ENCODE measurements at regions not wholly inside any gene's neighbourhood (a gene's known extent, or its start where the extent isn't known, plus 50 kb on each side); places are given as distances from the start of the nearest gene placed in this dataset.
"Not testable (repeated sequence)": the region's sequence is repeated elsewhere in the genome, so short reads cannot be mapped to it uniquely, and the experiment has no call there.

GRCh38 chr11:106278391-106278790 is 200.9 kb downstream of the AASDHPPT start:
- peak; percentile 91 for DNase-seq (ENCODE audit: low read depth)

GRCh38 chr11:106280036-106280435 is 202.6 kb downstream of the AASDHPPT start:
- no peak for DNase-seq (ENCODE audit: low read depth)

GRCh38 chr11:106281455-106282173 is 204.2 kb downstream of the AASDHPPT start:
- DNase-seq (ENCODE audit: low read depth), result peak; percentile 84

DNA sequence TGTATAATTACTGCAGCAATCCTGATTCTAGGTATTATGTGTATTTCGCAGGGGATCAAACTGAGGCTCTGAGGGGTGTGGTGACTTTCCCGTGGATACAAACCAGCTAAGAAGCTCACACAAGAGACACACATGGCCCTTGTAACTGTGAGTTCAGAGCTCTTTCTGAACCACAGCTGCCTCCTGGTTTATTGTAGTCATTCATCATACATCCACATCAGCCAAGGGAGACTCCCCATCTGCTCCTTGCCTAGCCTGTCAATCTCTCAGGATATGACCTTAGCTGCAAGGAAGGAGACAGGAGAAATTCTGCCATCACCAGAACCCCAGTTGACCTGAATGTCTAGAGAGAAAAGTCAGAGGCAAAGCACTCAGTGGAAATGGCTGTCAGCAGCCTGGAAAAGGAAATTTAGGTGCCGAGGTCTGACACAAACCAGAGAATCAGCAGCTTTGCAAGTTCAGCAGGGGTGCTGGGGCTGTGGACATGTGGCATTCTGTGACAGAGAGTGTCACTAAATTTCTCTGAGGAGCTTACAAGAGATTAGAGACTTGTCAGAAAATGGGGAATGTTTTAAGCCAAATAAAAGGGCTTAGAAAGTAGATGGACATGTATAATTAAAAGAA is 209.5 kb downstream of the AASDHPPT start:
- no peak for DNase-seq (ENCODE audit: low read depth)

GRCh38 chr11:106288057-106288456 is 210.6 kb downstream of the AASDHPPT start:
- DNase-seq (ENCODE audit: low read depth), result no peak

- DNase-seq (ENCODE audit: low read depth), result no peak
Observed at GRCh38 chr11:106288822-106289387, 211.4 kb downstream of the AASDHPPT start.

- DNase-seq (ENCODE audit: low read depth), result no peak
Observed at GRCh38 chr11:106292526-106292925, 215.1 kb downstream of the AASDHPPT start.

DNA sequence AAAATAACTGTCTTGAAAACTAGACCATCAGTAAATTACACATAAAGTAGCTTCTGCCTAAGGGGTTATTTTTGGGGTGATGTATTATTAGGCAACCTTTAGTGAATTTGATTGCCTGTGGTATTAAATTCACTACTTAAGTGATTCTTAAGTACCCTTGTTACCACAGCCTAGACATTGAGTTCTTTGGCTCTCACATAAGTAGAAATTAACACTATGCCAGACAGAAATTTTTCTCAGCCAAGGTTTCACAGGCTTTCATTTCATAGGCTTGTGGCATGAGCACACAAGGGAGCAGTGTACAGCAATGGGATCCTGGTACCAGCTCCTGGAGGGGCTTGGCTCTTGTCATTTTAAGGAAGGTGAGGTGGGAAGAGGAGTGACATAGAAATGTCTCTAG is 218.5 kb downstream of the AASDHPPT start:
- DNase-seq (ENCODE audit: low read depth), result no peak

DNA sequence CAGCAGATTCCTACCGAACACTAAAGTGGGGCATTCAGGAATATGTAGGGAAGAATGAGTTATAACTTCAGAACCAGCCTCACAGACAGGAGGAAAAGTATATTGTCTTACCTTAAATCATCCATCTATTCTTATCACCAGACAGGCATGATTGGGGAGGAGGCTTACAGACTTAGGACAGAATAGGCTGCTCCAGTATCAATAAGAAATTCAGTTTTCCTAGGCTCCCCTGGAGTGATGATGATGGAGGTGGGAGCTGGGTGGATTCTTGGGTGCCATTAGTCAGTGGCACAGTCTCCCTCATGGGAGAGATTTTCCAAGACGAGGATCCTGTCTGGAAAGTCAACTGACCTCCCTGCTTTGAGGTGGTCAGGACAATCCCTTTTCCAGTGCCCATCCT is 225.0 kb downstream of the AASDHPPT start:
- no peak for DNase-seq (ENCODE audit: low read depth)

DNA sequence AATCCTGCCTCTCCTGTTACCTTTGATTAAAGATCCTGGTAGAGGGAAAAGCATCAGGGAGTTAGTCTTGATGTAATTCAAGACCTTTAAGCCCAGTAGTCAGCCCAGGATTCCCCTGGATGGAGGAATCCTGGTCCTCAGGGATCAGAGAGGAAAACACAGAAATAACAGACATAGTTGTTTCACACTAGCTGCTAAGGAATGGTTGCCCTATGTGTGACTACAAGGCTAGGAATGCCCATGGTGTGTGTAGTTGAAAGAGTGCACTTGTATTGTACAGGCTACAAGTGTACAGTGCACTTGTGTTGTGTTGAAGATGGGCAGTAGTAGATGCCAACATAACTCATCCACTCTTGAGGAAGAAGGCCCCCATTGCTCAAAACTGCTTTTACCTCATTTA is 226.8 kb downstream of the AASDHPPT start:
- peak; percentile 57 for DNase-seq (ENCODE audit: low read depth)

GRCh38 chr11:106305458-106305857 is 228.0 kb downstream of the AASDHPPT start:
- DNase-seq (ENCODE audit: low read depth), result no peak

- DNase-seq (ENCODE audit: low read depth), result no peak
Observed at GRCh38 chr11:106306942-106307341, 229.5 kb downstream of the AASDHPPT start.

GRCh38 chr11:106309070-106309684 is 231.7 kb downstream of the AASDHPPT start:
- peak; percentile 57 for DNase-seq (ENCODE audit: low read depth)

GRCh38 chr11:106311531-106312230 is 234.2 kb downstream of the AASDHPPT start:
- DNase-seq (ENCODE audit: low read depth), result no peak

DNA sequence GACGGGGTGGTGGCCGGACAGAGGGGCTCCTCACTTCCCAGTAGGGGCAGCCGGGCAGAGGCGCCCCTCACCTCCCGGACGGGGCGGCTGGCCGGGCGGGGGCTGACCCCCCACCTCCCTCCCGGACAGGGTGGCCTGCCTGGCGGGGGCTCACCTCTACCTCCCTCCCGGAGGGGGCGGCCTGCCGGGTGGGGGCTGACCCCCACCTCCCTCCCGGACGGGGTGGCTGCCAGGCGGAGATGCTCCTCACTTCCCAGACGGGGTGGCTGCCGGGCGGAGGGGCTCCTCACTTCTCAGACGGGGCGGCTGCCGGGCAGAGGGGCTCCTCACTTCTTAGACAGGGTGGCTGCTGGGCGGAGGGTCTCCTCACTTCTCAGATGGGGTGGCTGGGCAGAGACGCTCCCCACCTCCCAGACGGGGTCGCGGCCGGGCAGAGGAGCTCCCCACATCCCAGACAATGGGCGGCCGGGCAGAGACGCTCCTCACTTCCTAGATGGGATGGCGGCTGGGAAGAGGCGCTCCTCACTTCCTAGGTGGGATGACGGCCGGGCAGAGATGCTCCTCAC is 239.8 kb downstream of the AASDHPPT start:
- DNase-seq (ENCODE audit: low read depth), result not testable (repeated sequence)

DNA sequence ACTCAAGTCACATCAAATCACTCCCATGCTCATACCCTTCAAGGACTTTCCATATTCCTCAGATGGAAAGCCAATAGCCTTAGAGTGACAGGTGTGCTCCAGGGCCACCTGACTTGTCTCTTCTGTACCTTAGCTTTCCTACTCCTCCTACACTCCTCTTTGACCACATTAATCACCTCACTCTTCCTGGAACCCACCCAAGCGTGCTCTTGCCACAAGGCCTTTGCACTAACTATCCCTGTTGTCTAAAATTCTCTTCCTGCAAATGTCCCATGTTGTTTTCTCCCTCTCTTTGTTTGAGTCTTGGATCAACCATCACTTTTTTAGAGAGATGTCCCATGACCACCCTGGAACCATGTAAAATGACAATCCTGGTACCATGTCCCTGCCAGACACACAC is 244.1 kb downstream of the AASDHPPT start:
- no peak for DNase-seq (ENCODE audit: low read depth)

DNA sequence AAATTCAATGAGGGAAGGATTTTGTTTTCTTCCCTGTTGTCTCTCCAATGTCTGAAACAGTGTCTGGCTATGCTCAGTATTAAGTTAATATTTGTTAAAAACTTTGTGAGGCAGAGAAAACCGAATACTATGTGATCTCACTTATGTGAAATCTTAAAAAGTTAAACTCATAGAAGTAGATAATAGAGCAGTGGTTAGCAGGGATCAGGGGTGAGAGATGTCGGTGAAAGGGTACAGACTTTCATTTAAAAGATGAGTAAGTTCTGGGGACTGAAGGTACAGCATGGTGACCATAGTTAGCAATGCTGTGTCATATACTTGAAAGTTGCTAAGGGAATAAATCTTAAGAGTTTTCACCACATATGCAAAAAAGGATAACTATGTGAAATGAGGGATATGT is 244.6 kb downstream of the AASDHPPT start:
- DNase-seq (ENCODE audit: low read depth), result no peak

- DNase-seq (ENCODE audit: low read depth), result no peak
Observed at GRCh38 chr11:106326087-106326486, 248.6 kb downstream of the AASDHPPT start.

DNA sequence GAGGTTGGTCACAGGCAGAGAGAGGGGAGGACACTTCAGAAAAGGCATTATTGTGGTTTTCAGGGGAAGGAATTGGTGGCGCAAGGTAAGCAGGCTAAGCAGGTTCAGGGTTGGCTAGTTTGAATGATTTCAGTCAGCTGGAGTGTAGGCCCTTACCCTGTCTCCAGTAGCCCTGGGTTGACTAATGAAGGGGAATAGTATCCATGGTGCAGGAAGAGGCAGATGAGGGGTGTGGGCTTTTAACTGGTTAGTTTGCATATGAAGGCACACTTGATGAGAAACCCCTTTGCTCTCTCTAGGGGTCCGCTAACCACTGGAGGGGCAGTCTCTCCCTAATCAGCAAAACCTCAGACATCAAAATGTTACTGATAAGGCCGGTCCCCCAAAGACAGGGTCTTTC is 249.7 kb downstream of the AASDHPPT start:
- no peak for DNase-seq (ENCODE audit: low read depth)

DNA sequence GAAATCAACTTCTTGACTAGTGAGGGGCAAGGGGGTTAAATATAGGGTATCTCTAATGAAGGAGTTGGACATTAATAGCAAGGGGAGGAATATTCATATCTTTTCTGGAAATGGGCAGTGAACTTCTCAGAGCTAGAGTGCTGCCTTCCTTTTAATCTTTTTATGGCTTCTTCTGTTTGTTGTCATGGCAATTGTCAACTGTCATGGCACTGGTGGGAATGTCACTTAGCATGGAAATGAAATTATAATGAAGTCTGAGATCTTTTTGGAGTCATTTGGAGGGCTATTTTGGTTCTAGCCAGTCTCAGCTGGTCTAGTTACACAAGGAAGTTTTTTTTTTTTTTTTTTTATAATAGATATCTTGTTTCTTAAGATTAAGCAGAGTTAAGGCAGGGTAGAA is 250.2 kb downstream of the AASDHPPT start:
- no peak for DNase-seq (ENCODE audit: low read depth)

DNA sequence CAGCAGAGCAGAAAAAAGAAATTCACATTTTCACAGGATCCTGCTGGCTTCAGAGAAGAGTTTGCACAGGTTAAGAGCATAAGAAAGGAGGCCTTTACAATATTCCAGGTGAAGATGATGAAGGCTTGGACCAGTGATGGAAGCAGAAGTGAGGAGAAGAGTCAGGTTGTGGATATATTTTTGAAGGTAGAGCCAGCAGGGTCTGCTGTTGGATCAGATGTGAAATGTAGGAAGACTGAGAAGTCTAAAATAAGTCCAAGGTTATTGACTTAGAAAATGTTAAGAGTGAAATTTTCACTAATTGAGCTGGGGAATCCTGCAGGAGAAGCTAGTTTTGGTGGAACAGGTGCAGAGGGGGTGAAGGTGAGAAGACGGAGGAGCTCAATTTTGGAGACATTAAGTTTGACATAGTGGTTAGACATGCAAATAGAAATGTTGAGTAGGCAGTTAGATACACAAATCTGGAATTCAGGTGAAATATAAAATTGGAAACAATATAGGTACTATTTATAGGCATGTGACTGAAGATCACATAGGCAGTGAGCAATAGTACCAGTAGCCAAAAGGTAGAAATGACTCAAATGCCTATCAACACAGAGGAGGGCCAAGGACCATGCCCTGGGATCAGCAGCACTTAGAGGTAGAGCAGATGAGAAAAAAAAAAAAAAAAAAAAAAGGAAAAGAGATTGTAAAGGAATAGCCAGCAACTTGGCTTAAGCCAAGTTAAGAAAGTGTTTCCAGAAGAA is 252.0 kb downstream of the AASDHPPT start:
- no peak for DNase-seq (ENCODE audit: low read depth)

All from amniotic epithelial cell (primary cell).